LHCN-M2 (cell line): ENCODE measurements at regions not wholly inside any gene's neighbourhood (a gene's known extent, or its start where the extent isn't known, plus 50 kb on each side); places are given as distances from the start of the nearest gene placed in this dataset.
"Not testable (repeated sequence)": the region's sequence is repeated elsewhere in the genome, so short reads cannot be mapped to it uniquely, and the experiment has no call there.

Experiments used
- DNase-seq: peaks from one replicate; pipeline ENCODE4 v3.0.0-alpha.2; 2012; ENCODE audit warnings: low read depth

GRCh38 chr2:31664949-31665724 is 84.4 kb upstream of the SRD5A2 start:
- DNase-seq = no peak

- DNase-seq = no peak
Measured at GRCh38 chr2:31660812-31661335, 80.1 kb upstream of the SRD5A2 start.

- no peak for DNase-seq
Measured at GRCh38 chr2:31660165-31660564, 79.4 kb upstream of the SRD5A2 start.

GRCh38 chr2:31654241-31654640 is 73.5 kb upstream of the SRD5A2 start:
- no peak for DNase-seq

DNA sequence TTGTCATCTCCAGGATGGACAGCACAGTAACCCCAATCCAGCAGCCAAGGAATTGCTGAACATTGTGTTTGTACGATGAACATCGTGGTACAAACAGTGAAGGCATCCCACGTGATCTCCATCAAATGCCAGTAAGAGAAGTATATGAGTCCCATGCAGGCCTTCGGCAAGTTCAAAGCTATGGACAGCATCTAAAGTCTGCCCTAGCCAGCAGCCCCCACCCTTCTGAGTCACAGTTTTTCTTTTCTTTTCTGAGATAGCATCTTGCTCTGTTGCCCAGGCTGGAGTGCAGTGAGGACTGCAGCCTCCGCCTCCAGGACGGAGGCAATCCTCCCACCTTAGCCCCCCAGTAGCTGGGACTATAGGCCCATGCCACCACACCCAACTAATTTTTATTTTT is 71.0 kb upstream of the SRD5A2 start:
- DNase-seq = no peak

GRCh38 chr2:31651267-31651666 is 70.5 kb upstream of the SRD5A2 start:
- DNase-seq = no peak

DNA sequence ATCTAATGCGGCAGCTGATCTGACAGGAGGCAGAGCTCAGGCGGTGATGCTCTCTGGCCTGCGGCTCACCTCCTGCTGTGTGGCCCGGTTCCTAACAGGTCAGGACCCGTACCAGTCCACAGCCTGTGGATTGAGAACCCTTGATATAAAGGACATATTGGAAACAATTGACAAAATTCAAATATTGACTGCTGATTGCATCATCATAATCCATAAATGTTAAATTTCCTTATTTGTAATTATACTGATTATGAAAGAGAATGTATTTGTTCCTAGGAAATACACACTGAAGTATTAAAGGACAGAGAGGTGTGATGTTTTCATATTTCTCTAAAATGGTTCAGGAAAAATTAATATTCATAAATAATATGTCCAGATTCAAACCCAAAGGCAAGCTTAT is 63.8 kb upstream of the SRD5A2 start:
- DNase-seq = no peak

DNA sequence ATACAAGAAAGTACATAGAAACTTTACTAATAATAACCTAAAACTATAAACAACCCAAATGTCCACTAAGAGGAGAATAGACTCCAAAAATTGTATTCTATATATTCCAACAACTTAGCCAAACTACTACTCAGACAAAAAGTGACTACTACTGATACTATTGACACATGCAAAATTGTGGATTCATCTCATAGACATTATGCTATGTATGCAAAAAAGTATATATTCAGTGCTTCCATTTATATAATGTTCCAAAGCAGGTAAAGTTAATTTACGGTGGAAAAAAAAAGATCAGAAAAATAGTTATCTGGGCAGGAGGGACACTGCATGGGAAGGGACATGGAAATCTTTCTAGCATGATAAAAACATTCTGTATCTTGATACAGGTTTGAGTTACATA is 62.0 kb upstream of the SRD5A2 start:
- no peak for DNase-seq

DNA sequence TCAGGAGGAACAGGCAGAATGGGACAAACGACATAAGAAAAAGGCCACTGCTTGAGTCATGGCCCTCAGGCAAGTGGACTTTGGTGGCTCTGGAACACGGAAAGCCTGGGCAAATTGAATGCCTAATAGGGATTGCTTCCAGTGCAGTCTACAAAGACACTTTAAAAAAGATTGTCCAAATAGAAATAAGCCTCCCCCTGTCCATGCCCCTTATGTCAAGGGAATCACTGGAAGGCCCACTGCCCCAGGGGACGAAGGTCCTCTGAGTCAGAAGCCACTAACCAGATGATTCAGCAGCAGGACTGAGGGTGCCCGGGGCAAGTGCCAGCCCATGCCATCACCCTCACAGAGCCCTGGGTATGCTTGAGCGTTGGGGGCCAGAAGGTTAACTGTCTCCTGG is 51.5 kb upstream of the SRD5A2 start:
- DNase-seq = not testable (repeated sequence)
